ENCODE measurements at regions not wholly inside any gene's neighbourhood (a gene's known extent, or its start where the extent isn't known, plus 50 kb on each side); places are given as distances from the start of the nearest gene placed in this dataset.

DNA sequence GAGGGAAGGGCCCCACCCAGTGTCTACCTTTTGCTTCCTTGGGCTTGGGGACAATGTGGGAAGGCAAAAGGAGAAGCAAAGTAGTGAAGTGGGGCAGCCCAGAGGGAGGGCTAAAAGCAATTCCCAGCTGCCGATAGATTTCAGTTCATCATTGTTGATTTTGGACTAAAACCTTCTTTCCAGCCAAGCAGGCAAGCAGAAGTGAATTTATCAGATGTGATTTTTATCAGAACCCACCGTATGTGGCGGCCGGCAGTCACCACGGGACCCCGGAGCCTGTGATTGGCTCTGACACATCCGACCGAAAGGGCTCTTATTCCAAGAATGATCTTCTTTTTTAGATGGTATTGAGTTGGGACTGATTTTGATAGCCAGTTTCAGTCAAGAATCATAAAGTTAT, 559.9 kb downstream of the PSAT1 start:
- TF ChIP-seq BHLHE40 (IDR thresholded peaks at IDR 0.05; ENCODE audit: borderline replicate concordance) = no peak
- TF ChIP-seq FOXM1 (IDR thresholded peaks at IDR 0.05; ENCODE audit: borderline replicate concordance) = no peak
- TF ChIP-seq ARNT (IDR thresholded peaks at IDR 0.05) = no peak
- TF ChIP-seq FOXK2 (IDR thresholded peaks at IDR 0.05) = no peak
- TF ChIP-seq, protein P1, sequence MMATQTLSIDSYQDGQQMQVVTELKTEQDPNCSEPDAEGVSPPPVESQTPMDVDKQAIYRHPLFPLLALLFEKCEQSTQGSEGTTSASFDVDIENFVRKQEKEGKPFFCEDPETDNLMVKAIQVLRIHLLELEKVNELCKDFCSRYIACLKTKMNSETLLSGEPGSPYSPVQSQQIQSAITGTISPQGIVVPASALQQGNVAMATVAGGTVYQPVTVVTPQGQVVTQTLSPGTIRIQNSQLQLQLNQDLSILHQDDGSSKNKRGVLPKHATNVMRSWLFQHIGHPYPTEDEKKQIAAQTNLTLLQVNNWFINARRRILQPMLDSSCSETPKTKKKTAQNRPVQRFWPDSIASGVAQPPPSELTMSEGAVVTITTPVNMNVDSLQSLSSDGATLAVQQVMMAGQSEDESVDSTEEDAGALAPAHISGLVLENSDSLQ (IDR thresholded peaks at IDR 0.05) = no peak
